GM23338 (cell line): ENCODE measurements at regions not wholly inside any gene's neighbourhood (a gene's known extent, or its start where the extent isn't known, plus 50 kb on each side); places are given as distances from the start of the nearest gene placed in this dataset.

Experiments used
- ATAC-seq: fragments of 200-7000 bp; cut with Tn5 transposase; 3 replicates; pipeline ENCODE4 v1.9.1; 2020
- DNase-seq: peaks from one replicate; pipeline ENCODE4 v3.0.0-alpha.2; 2015; ENCODE audit warnings: low spot score
- H2AFZ ChIP-seq: fragments of 200-600 bp; sonication (generic); 2 replicates; pipeline ENCODE4 v1.8.0; 2016; ENCODE audit warnings: antibody characterized with exemption, mild to moderate bottlenecking, moderate library complexity
- H3F3A ChIP-seq: fragments of 200-600 bp; sonication (generic); replicated peaks from 2 replicates; pipeline ENCODE4 v1.8.0; 2017; ENCODE audit warnings: antibody characterized with exemption, mixed run types, low read depth
- H3K27ac ChIP-seq: fragments of 200-600 bp; sonication (generic); 2 replicates; pipeline ENCODE4 v1.6.1; 2016; ENCODE audit warnings: low read depth
- H3K27me3 ChIP-seq: fragments of 200-600 bp; sonication (generic); 2 replicates; pipeline ENCODE4 v1.8.0; 2016; ENCODE audit warnings: mild to moderate bottlenecking, mixed run types, moderate library complexity; ENCODE audit not compliant: insufficient read depth
- H3K36me3 ChIP-seq: fragments of 200-600 bp; sonication (generic); 2 replicates; pipeline ENCODE4 v1.8.0; 2016; ENCODE audit warnings: mild to moderate bottlenecking; ENCODE audit not compliant: insufficient read depth
- H3K4me1 ChIP-seq: fragments of 200-600 bp; sonication (generic); 2 replicates; pipeline ENCODE4 v1.8.0; 2016; ENCODE audit warnings: mild to moderate bottlenecking, moderate library complexity; ENCODE audit not compliant: insufficient read depth
- H3K4me2 ChIP-seq: fragments of 200-600 bp; sonication (generic); 2 replicates; pipeline ENCODE4 v1.7.1; 2017; ENCODE audit warnings: mixed run types
- H3K4me3 ChIP-seq: fragments of 200-600 bp; sonication (generic); 2 replicates; pipeline ENCODE4 v1.6.1; 2016; ENCODE audit warnings: mixed run types
- H3K79me2 ChIP-seq: fragments of 200-600 bp; sonication (generic); replicated peaks from 2 replicates; pipeline ENCODE4 v1.8.0; 2017; ENCODE audit warnings: mild to moderate bottlenecking; ENCODE audit not compliant: insufficient read depth
- H3K9me2 ChIP-seq: fragments of 200-600 bp; sonication (generic); 2 replicates; pipeline ENCODE4 v1.8.0; 2017; ENCODE audit not compliant: insufficient read depth
- H4K20me1 ChIP-seq: fragments of 200-600 bp; sonication (generic); replicated peaks from 2 replicates; pipeline ENCODE4 v1.8.0; 2017; ENCODE audit warnings: mild to moderate bottlenecking; ENCODE audit not compliant: insufficient read depth
- H3K27ac Mint-ChIP-seq: 2 replicates; pipeline ENCODE4 v1.8.0; 2020; ENCODE audit warnings: inconsistent platforms, mild to moderate bottlenecking, moderate library complexity, mixed read lengths
- H3K27me3 Mint-ChIP-seq: 3 replicates; pipeline ENCODE4 v1.8.0; 2022; ENCODE audit warnings: low read depth, mild to moderate bottlenecking, moderate library complexity, mixed read lengths, inconsistent platforms; ENCODE audit not compliant: insufficient read depth, poor library complexity
- H3K36me3 Mint-ChIP-seq: 3 replicates; pipeline ENCODE4 v1.8.0; 2021; ENCODE audit warnings: low read depth, mild to moderate bottlenecking, inconsistent platforms, moderate library complexity, mixed read lengths
- H3K4me1 Mint-ChIP-seq: 3 replicates; pipeline ENCODE4 v1.8.0; 2020; ENCODE audit warnings: mild to moderate bottlenecking, inconsistent platforms, mixed read lengths
- H3K4me3 Mint-ChIP-seq: 3 replicates; pipeline ENCODE4 v1.8.0; 2021; ENCODE audit warnings: moderate library complexity, mild to moderate bottlenecking, inconsistent platforms, mixed read lengths
- H3K9me3 Mint-ChIP-seq: 3 replicates; pipeline ENCODE4 v1.8.0; 2020; ENCODE audit warnings: moderate library complexity, mild to moderate bottlenecking, inconsistent platforms, mixed read lengths
- CREB1 ChIP-seq: fragments of 250-450 bp; sonication (Bioruptor Pico); IDR thresholded peaks from 2 replicates; pipeline ENCODE4 v1.5.0; 2020; ENCODE audit warnings: low read depth, mild to moderate bottlenecking, moderate library complexity
- CTCF ChIP-seq, 2 experiments: fragments of 200-600 bp in 1 of 2; sonication (generic) in 1 of 2; conservative IDR thresholded peaks; 2 replicates each; pipeline versions ENCODE4 v1.5.1 to v1.6.1; 2016 to 2017; ENCODE audit warnings: antibody characterized with exemption in 2 of 2, low read depth in 2 of 2, mild to moderate bottlenecking in 2 of 2, moderate library complexity in 1 of 2
- ETS1 ChIP-seq: IDR thresholded peaks from 2 replicates; pipeline ENCODE4 v1.6.1; 2016; ENCODE audit warnings: antibody characterized with exemption
- EZH2 ChIP-seq: fragments of 200-600 bp; sonication (generic); IDR thresholded peaks from one replicate; pipeline ENCODE4 v1.8.0; 2017; ENCODE audit warnings: antibody characterized with exemption, mild to moderate bottlenecking, low read depth; ENCODE audit not compliant: unreplicated experiment
- EZH2phosphoT487 ChIP-seq: fragments of 200-600 bp; sonication (generic); IDR thresholded peaks from one replicate; pipeline ENCODE4 v1.8.1; 2018; ENCODE audit warnings: antibody characterized with exemption; ENCODE audit not compliant: unreplicated experiment
- JUNB ChIP-seq: IDR thresholded peaks from one replicate; pipeline ENCODE4 v1.6.1; 2016; ENCODE audit warnings: antibody characterized with exemption; ENCODE audit not compliant: unreplicated experiment
- NANOG ChIP-seq: IDR thresholded peaks from 2 replicates; pipeline ENCODE4 v1.6.1; 2016; ENCODE audit warnings: antibody characterized with exemption, borderline replicate concordance
- POLR2AphosphoS5 ChIP-seq: IDR thresholded peaks from 2 replicates; pipeline ENCODE4 v1.6.1; 2016; ENCODE audit warnings: antibody characterized with exemption, low read depth
- STAT1 ChIP-seq: IDR thresholded peaks from one replicate; pipeline ENCODE4 v1.6.1; 2016; ENCODE audit warnings: antibody characterized with exemption; ENCODE audit not compliant: unreplicated experiment
- ZNF114 ChIP-seq: fragments of 250-450 bp; sonication (Bioruptor Pico); IDR thresholded peaks from 2 replicates; pipeline ENCODE4 v1.5.0; 2020; ENCODE audit warnings: mild to moderate bottlenecking, moderate library complexity
- ZNF331 ChIP-seq: fragments of 250-450 bp; sonication (Bioruptor Pico); IDR thresholded peaks from 2 replicates; pipeline ENCODE4 v1.5.0; 2020; ENCODE audit warnings: low read depth, mild to moderate bottlenecking, moderate library complexity
- ZNF462 ChIP-seq: fragments of 250-450 bp; sonication (Bioruptor Pico); IDR thresholded peaks from 2 replicates; pipeline ENCODE4 v1.5.0; 2020; ENCODE audit warnings: mild to moderate bottlenecking, moderate library complexity
- TF ChIP-seq, protein P1 (sequence below): IDR thresholded peaks from one replicate; pipeline ENCODE4 v1.6.1; 2018; ENCODE audit warnings: antibody characterized with exemption; ENCODE audit not compliant: unreplicated experiment

GRCh38 chr5:98072921-98073320 lies 700.5 kb upstream of the RGMB start:
- ATAC-seq (no peak), DNase-seq (no peak)
- H3K4me2 ChIP-seq = no peak overlapping the region
- H3K36me3 Mint-ChIP-seq = no peaks in the 10 kb centered on the region
- no peak overlapping the region for H3K4me3 ChIP-seq
- no peaks in the 10 kb centered on the region for H3K27me3 Mint-ChIP-seq
- H4K20me1 ChIP-seq = no peaks in the 10 kb centered on the region
- H3K9me2 ChIP-seq = no peaks in the 10 kb centered on the region
- no peaks in the 10 kb centered on the region for H3K36me3 ChIP-seq
- no peak overlapping the region for H3K4me3 Mint-ChIP-seq
- H3K27ac ChIP-seq = no peak overlapping the region
- H2AFZ ChIP-seq = no peak overlapping the region
- no peaks in the 10 kb centered on the region for H3K79me2 ChIP-seq
- peaks cover 12% of the 10 kb centered on the region; the same call in 2 of the 3 replicates for H3K4me1 Mint-ChIP-seq
- H3K27ac Mint-ChIP-seq = no peak overlapping the region
- H3K9me3 Mint-ChIP-seq = no peaks in the 10 kb centered on the region
- TF ChIP-seq EZH2phosphoT487 (no peak), STAT1 (no peak), JUNB (no peak), POLR2AphosphoS5 (no peak), NANOG (no peak), ZNF114 (CRISPR knock-in tag) (no peak), EZH2 (no peak), ETS1 (no peak), ZNF331 (CRISPR knock-in tag) (no peak), ZNF462 (CRISPR knock-in tag) (no peak), CREB1 (no peak), CTCF (conservative IDR thresholded peaks at IDR 0.05; ENCODE audit: low read depth in 2 of 2) (no peak)
- TF ChIP-seq, protein P1, sequence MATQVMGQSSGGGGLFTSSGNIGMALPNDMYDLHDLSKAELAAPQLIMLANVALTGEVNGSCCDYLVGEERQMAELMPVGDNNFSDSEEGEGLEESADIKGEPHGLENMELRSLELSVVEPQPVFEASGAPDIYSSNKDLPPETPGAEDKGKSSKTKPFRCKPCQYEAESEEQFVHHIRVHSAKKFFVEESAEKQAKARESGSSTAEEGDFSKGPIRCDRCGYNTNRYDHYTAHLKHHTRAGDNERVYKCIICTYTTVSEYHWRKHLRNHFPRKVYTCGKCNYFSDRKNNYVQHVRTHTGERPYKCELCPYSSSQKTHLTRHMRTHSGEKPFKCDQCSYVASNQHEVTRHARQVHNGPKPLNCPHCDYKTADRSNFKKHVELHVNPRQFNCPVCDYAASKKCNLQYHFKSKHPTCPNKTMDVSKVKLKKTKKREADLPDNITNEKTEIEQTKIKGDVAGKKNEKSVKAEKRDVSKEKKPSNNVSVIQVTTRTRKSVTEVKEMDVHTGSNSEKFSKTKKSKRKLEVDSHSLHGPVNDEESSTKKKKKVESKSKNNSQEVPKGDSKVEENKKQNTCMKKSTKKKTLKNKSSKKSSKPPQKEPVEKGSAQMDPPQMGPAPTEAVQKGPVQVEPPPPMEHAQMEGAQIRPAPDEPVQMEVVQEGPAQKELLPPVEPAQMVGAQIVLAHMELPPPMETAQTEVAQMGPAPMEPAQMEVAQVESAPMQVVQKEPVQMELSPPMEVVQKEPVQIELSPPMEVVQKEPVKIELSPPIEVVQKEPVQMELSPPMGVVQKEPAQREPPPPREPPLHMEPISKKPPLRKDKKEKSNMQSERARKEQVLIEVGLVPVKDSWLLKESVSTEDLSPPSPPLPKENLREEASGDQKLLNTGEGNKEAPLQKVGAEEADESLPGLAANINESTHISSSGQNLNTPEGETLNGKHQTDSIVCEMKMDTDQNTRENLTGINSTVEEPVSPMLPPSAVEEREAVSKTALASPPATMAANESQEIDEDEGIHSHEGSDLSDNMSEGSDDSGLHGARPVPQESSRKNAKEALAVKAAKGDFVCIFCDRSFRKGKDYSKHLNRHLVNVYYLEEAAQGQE = no peak
- H3F3A ChIP-seq = no peaks in the 10 kb centered on the region
- H3K4me1 ChIP-seq = no peaks in the 10 kb centered on the region
- H3K27me3 ChIP-seq = no peaks in the 10 kb centered on the region
